ENCODE measurements at regions not wholly inside any gene's neighbourhood (a gene's known extent, or its start where the extent isn't known, plus 50 kb on each side); places are given as distances from the start of the nearest gene placed in this dataset.

- H3K27me3 ChIP-seq (ENCODE audit: control insufficient read depth, insufficient read depth, low read length) = no peaks in the 10 kb centered on the region
- no peak overlapping the region for H3K4me3 ChIP-seq (ENCODE audit: low read depth, low read length)
- H3K36me3 ChIP-seq (ENCODE audit: control insufficient read depth, insufficient read depth, low read length) = no peaks in the 10 kb centered on the region
- ChIA-PET POLR2A (no interaction called here), CTCF (interaction anchor here (1.3 kb wide), 1 partner anchor 49 kb away, joined by 3 read pairs; no protein-coding TSS in a partner anchor)
- TF ChIP-seq CTCF (IDR thresholded peaks at IDR 0.05; ENCODE audit: insufficient read depth, low read depth, low read length) = no peak
- no peak for DNase-seq (ENCODE audit: low read depth)
Measured at GRCh38 chr5:9932770-9933169, 302.6 kb upstream of the TAS2R1 start.

GRCh38 chr5:9930156-9930555, 300.0 kb upstream of the TAS2R1 start:
- POLR2A ChIA-PET = no interaction called here
- CTCF ChIA-PET = no interaction called here
- no peak for TF ChIP-seq CTCF (IDR thresholded peaks at IDR 0.05; ENCODE audit: insufficient read depth, low read depth, low read length)
- H3K36me3 ChIP-seq (ENCODE audit: control insufficient read depth, insufficient read depth, low read length) = no peaks in the 10 kb centered on the region
- no peak for DNase-seq (ENCODE audit: low read depth)
- H3K4me3 ChIP-seq (ENCODE audit: low read depth, low read length) = no peak overlapping the region
- H3K27me3 ChIP-seq (ENCODE audit: control insufficient read depth, insufficient read depth, low read length) = no peaks in the 10 kb centered on the region

- DNase-seq (ENCODE audit: low read depth) = no peak
Measured at GRCh38 chr5:9928326-9928725, 298.2 kb upstream of the TAS2R1 start.

GRCh38 chr5:9927521-9927997, 297.4 kb upstream of the TAS2R1 start:
- CTCF ChIA-PET = interaction anchor here (1.3 kb wide), 1 partner anchor 28 kb away, joined by 3 read pairs; no protein-coding TSS in a partner anchor
- Histone ChIP-seq H3K36me3 (ENCODE audit: control insufficient read depth, insufficient read depth, low read length) (no peaks in the 10 kb centered on the region), H3K27me3 (ENCODE audit: control insufficient read depth, insufficient read depth, low read length) (no peaks in the 10 kb centered on the region), H3K4me3 (ENCODE audit: low read depth, low read length) (no peak overlapping the region)
- no peak for TF ChIP-seq CTCF (IDR thresholded peaks at IDR 0.05; ENCODE audit: insufficient read depth, low read depth, low read length)
- DNase-seq (ENCODE audit: low read depth) = no peak
- POLR2A ChIA-PET = no interaction called here

More at GRCh38 chr5:9928326-9928725, 298.2 kb upstream of the TAS2R1 start:
- ChIA-PET CTCF (interaction anchor here (1.3 kb wide), 1 partner anchor 29 kb away, joined by 3 read pairs; no protein-coding TSS in a partner anchor), POLR2A (interaction anchor here (0.5 kb wide), 1 partner anchor 354 kb away, joined by 4 read pairs; no protein-coding TSS in a partner anchor)
- Histone ChIP-seq H3K36me3 (ENCODE audit: control insufficient read depth, insufficient read depth, low read length) (no peaks in the 10 kb centered on the region), H3K4me3 (ENCODE audit: low read depth, low read length) (no peak overlapping the region), H3K27me3 (ENCODE audit: control insufficient read depth, insufficient read depth, low read length) (no peaks in the 10 kb centered on the region)
- TF ChIP-seq CTCF (IDR thresholded peaks at IDR 0.05; ENCODE audit: insufficient read depth, low read depth, low read length) = no peak

GRCh38 chr5:9927106-9927505, 297.0 kb upstream of the TAS2R1 start:
- H3K27me3 ChIP-seq (ENCODE audit: control insufficient read depth, insufficient read depth, low read length) = no peaks in the 10 kb centered on the region
- H3K36me3 ChIP-seq (ENCODE audit: control insufficient read depth, insufficient read depth, low read length) = no peaks in the 10 kb centered on the region
- no peak for DNase-seq (ENCODE audit: low read depth)
- POLR2A ChIA-PET = no interaction called here
- H3K4me3 ChIP-seq (ENCODE audit: low read depth, low read length) = no peak overlapping the region
- TF ChIP-seq CTCF (IDR thresholded peaks at IDR 0.05; ENCODE audit: insufficient read depth, low read depth, low read length) = no peak
- CTCF ChIA-PET = interaction anchor here (1.3 kb wide), 1 partner anchor 28 kb away, joined by 3 read pairs; no protein-coding TSS in a partner anchor
